ENCODE measurements at regions not wholly inside any gene's neighbourhood (a gene's known extent, or its start where the extent isn't known, plus 50 kb on each side); places are given as distances from the start of the nearest gene placed in this dataset.

- TF ChIP-seq SRSF1 (optimal IDR thresholded peaks at IDR 0.05; ENCODE audit: low read depth, low read length) (no peak), KMT2B (CRISPR knock-in tag; IDR thresholded peaks at IDR 0.05) (no peak)
Measured at GRCh38 chr12:67056329-67056728, 212.8 kb upstream of the CAND1 start (continued).

- ATAC-seq = no peak
- no peak overlapping the region for H3K27ac ChIP-seq (ENCODE audit: extremely low read length, insufficient read depth, low read length)
- no peak overlapping the region for H2AFZ ChIP-seq (ENCODE audit: low read length)
- no peaks in the 10 kb centered on the region for H3K9me3 ChIP-seq (ENCODE audit: low read length)
- no TSS peak for BruUV-seq (replicated peaks)
- H3K9ac ChIP-seq (ENCODE audit: insufficient read depth, low read depth, low read length) = no peak overlapping the region
- no peak for FAIRE-seq
- TF ChIP-seq CEBPG (CRISPR knock-in tag; IDR thresholded peaks at IDR 0.05) (no peak), ZNF672 (CRISPR knock-in tag; IDR thresholded peaks at IDR 0.05) (no peak), ZNF512B (CRISPR knock-in tag; IDR thresholded peaks at IDR 0.05; ENCODE audit: borderline replicate concordance) (no peak), MXI1 (IDR thresholded peaks at IDR 0.05; ENCODE audit: borderline replicate concordance, low read depth, low read length) (no peak), XBP1 (CRISPR knock-in tag; IDR thresholded peaks at IDR 0.05) (no peak), BATF2 (CRISPR knock-in tag; IDR thresholded peaks at IDR 0.05) (no peak), TSC22D2 (CRISPR knock-in tag; IDR thresholded peaks at IDR 0.05; ENCODE audit: borderline replicate concordance) (no peak), ZNF446 (CRISPR knock-in tag; IDR thresholded peaks at IDR 0.05) (no peak), AKNA (CRISPR knock-in tag; IDR thresholded peaks at IDR 0.05; ENCODE audit: borderline replicate concordance) (no peak), CHD2 (IDR thresholded peaks at IDR 0.05; ENCODE audit: low read depth, low read length) (no peak), JDP2 (CRISPR knock-in tag; IDR thresholded peaks at IDR 0.05; ENCODE audit: borderline replicate concordance) (no peak), NR2F1 (CRISPR knock-in tag; IDR thresholded peaks at IDR 0.05) (no peak), SOX6 (IDR thresholded peaks at IDR 0.05) (no peak), SOX6 (CRISPR knock-in tag; IDR thresholded peaks at IDR 0.05) (no peak), XRCC5 (optimal IDR thresholded peaks at IDR 0.05; ENCODE audit: low read length) (no peak), RXRA (CRISPR knock-in tag; IDR thresholded peaks at IDR 0.05) (no peak)
- POLR2A ChIA-PET = no interaction called here
- intact Hi-C loops (cut with micrococcal nuclease; ENCODE audit: unreplicated experiment) = no loop called here
- in situ Hi-C loops (cut with HindIII; ENCODE audit: extremely low pct_ligation_motif_present, low pct_unique_long_range_greater_than_20kb) = no loop called here
- CTCF ChIA-PET (ENCODE audit: low intra/inter-chr PET ratio, low total read pairs) = no interaction called here
- DNase-seq (ENCODE audit: low spot score) = no peak
- no peaks in the 10 kb centered on the region for H3K36me3 ChIP-seq (replicated peaks in 1 of 2; ENCODE audit: control insufficient read depth in 1 of 2, insufficient read depth in 2 of 2, low read length in 2 of 2)
- H3K27me3 ChIP-seq (ENCODE audit: control insufficient read depth in 1 of 2, insufficient read depth in 2 of 2, low read length in 2 of 2) = no peaks in the 10 kb centered on the region; a peak in 2 of 5 replicates
- H3K4me2 ChIP-seq (ENCODE audit: low read depth, low read length) = no peak overlapping the region
- no peak overlapping the region for H3K4me3 ChIP-seq (replicated peaks in 1 of 3; ENCODE audit: insufficient read depth in 1 of 3, low read depth in 2 of 3, low read length in 3 of 3)
- no peaks in the 10 kb centered on the region for H4K20me1 ChIP-seq (ENCODE audit: insufficient read depth, low read length)
- H3K4me1 ChIP-seq (ENCODE audit: insufficient read depth, low read length) = no peaks in the 10 kb centered on the region
- WGBS (ENCODE audit: low lambda C conversion rate) = 25% methylated on average over 5 of the region's 5 CpGs
- H3K79me2 ChIP-seq (ENCODE audit: insufficient read depth, low read length) = no peaks in the 10 kb centered on the region
Measured at GRCh38 chr12:67057072-67057471, 212.1 kb upstream of the CAND1 start.

All from HepG2 (cell line).